Keratinocyte (primary cell): ENCODE measurements at regions not wholly inside any gene's neighbourhood (a gene's known extent, or its start where the extent isn't known, plus 50 kb on each side); places are given as distances from the start of the nearest gene placed in this dataset.

Experiments used
- EZH2 ChIP-seq: IDR thresholded peaks from one replicate; pipeline ENCODE4 v1.6.1; 2012; ENCODE audit warnings: inconsistent platforms, mild to moderate bottlenecking, low read length, moderate library complexity
- TF ChIP-seq, protein P1 (sequence below), 3 experiments: IDR thresholded peaks in 1 of 3; conservative IDR thresholded peaks in 1 of 3; optimal IDR thresholded peaks in 1 of 3; 2 replicates in 2 of 3; 3 replicates in 1 of 3; pipeline versions ENCODE3 to v1.5.1; 2011; ENCODE audit warnings: low read length in 3 of 3, mild to moderate bottlenecking in 3 of 3, moderate library complexity in 2 of 3, control low read depth in 1 of 3, inconsistent platforms in 1 of 3; ENCODE audit not compliant: insufficient read depth in 2 of 3; ENCODE audit errors: extremely low read depth in 1 of 3

DNA sequence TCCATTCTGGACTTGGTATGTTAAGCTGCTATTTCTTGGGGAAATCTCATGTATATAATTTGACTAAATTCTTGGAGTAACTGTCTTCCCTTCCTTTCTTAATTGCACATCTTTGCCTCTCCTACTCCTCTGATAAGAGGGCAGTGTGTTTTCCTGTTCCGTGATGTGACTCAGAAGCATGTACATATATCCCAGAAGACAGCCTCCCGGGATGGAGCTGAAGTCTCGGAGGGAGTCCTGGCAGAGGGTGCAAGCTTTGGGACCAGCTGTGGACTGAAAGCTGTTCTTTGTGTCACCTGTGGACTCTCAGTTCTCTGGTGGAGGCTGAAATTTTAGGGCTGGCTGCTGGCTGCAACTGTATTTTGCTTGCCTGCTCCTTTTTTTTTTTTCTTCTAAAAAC lies 54.7 kb upstream of the MGAT5 start:
- TF ChIP-seq, protein P1, sequence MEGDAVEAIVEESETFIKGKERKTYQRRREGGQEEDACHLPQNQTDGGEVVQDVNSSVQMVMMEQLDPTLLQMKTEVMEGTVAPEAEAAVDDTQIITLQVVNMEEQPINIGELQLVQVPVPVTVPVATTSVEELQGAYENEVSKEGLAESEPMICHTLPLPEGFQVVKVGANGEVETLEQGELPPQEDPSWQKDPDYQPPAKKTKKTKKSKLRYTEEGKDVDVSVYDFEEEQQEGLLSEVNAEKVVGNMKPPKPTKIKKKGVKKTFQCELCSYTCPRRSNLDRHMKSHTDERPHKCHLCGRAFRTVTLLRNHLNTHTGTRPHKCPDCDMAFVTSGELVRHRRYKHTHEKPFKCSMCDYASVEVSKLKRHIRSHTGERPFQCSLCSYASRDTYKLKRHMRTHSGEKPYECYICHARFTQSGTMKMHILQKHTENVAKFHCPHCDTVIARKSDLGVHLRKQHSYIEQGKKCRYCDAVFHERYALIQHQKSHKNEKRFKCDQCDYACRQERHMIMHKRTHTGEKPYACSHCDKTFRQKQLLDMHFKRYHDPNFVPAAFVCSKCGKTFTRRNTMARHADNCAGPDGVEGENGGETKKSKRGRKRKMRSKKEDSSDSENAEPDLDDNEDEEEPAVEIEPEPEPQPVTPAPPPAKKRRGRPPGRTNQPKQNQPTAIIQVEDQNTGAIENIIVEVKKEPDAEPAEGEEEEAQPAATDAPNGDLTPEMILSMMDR (optimal IDR thresholded peaks at IDR 0.05 in 1 of 3, IDR thresholded peaks at IDR 0.05 in 1 of 3, conservative IDR thresholded peaks at IDR 0.05 in 1 of 3; ENCODE audit: extremely low read depth in 1 of 3, insufficient read depth in 2 of 3, low read length in 3 of 3), result no peak
- TF ChIP-seq EZH2, result no peak
